SHP77 treated with DMSO at 0.1 percent for 48 hours (cell line): ENCODE measurements at regions not wholly inside any gene's neighbourhood (a gene's known extent, or its start where the extent isn't known, plus 50 kb on each side); places are given as distances from the start of the nearest gene placed in this dataset.

Source experiments
- DNase-seq: peaks from one replicate; lab custom pipeline; 2025; lab: John Stamatoyannopoulos, UW

- DNase-seq: no peak
Observed at GRCh38 chr6:6781873-6782227, 193.3 kb downstream of the LY86 start.

GRCh38 chr6:6783721-6784120 lies 195.2 kb downstream of the LY86 start:
- DNase-seq: no peak

GRCh38 chr6:6784514-6785162 lies 196.1 kb downstream of the LY86 start:
- no peak for DNase-seq

DNA sequence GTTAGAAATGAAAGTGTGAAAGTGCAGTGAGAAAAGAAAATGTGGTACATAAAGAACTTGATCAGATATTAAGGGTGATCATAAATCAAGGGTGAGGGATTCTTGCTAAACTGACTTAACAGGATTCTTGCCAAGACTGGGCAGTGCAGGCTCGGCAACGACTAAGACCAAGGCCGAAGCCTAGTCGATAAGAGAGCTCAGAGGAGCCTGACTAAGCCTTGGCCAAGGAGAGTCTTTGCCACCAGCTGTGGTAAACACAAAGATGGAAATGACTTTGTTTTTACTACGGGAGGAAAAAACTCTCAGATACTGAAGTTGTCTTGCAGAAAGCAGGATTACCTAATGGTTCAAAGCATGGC lies 196.6 kb downstream of the LY86 start:
- no peak for DNase-seq

DNA sequence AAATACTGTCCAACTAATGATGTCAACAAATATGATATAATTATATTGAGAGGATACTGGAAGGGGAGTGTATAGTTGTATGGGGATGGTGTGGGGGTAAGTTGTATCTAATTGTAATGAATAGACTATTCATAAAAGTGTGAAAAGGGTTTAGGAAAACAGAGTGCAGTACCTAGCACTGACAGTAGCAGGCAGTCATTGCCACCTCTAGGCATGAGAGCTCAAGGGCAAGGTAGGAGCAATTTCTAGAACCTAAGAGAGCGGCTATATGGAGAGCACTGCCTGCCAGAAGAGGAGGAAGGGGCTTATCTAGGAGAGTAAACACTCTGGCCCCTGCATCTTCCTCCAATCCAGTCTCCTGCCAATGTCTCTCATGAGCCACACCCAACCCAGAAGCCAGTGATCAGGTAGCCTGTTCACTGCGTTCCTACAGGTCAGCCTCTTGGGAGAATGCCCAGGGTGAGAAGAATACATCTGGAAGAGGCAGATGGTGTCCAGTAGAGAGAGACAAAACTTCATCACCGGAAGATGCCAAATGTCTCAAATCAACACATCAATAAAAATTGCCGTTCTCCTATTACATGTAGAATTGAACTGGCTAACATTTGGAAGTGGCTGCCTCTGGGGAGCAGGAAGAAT lies 200.0 kb downstream of the LY86 start:
- no peak for DNase-seq

DNA sequence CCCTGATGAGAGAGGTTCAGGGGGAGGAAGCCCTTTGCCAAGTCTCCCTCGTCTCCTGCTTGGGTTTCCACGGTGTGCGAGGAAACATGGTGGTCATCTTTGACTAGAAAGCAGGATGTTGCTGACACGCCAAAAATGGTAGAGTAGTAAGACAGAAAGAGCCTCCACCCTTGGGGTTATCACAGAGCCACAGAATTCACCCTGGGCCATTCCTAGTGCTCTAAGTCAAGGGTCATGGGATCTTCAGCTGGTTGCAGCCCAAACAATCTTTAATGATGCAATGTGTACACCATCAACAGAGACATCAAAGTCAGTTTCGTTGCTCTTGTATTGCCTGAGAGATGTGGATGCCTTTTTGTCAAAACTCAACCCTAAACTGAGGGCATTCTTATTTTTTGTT lies 201.9 kb downstream of the LY86 start:
- no peak for DNase-seq

GRCh38 chr6:6790891-6791290 lies 202.4 kb downstream of the LY86 start:
- no peak for DNase-seq

DNA sequence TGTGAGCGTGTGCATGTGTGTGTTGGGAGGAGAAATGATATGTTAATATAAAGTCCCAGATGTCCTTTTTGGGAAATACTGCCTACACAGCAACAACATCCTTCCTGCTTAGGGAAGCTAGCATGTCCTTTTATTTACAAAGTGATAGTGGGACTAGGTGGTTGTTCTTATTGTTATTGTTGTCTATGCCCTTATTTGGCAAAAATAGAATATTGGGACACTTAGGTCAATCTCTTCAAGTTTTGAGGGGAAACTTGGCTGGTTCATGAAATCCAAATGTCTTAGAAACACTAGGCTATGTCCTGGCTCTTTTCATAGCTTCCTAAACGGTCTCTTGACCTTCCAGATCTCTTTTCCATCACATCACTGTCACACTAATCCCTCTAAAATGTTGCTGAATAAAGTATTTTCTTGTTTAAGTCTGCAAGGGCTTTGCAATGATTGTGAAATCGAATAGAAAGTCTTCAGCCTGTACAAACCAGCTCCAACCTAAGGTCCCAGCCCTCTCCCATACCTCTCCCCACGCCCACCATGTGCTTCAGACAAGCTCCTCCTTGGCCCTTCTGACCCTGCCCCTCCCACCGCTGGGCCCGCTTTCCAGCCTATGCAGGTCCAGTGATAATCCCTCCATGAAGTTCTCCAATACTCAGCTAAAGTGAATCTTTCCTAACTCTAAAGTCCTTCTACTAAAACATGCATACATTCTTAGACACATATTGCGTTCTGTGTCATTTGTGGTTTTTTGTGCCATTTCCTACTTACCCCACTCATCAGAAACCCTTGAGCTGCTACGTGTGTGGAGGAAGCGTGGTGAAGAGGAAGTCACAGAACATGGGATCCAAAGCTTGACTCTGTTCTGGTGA lies 205.1 kb downstream of the LY86 start:
- no peak for DNase-seq

DNA sequence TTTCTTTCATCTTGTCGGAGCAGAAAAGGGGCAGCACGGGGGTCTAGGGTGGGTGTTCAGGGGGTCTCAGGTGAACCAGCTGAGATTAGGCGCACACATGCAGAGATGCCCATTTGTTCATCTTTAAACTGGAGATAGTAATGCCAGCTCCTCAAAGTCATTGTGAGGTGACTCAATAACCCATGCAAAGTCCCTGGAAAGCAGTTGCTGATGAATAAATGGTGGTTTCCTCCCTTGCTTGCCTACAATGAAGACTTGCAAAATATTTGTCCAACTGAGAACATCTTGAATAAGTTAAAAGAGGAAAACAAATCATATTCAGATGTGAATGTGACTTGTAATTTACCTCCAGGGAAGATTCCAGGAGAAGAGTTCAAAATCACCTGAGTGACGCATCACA lies 206.9 kb downstream of the LY86 start:
- DNase-seq: no peak

DNA sequence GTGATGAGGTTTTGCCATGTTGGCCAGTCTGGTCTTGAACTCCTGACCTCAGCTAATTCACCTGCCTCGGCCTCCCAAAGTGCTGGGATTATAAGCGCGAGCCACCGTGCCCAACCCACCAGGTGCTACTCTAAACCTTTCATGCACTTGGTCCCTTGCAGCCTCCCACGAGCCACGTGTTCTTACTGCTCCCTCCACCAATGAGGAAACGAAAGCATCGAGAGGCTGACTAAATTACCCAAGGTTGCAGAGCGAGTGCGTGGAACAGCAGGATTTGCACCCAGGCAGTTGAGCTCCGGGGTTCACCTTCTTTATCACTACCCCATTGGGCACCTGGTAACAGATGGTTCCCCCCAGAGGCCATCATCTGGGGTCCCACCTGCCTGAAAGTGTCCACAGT lies 208.3 kb downstream of the LY86 start:
- DNase-seq: no peak

DNA sequence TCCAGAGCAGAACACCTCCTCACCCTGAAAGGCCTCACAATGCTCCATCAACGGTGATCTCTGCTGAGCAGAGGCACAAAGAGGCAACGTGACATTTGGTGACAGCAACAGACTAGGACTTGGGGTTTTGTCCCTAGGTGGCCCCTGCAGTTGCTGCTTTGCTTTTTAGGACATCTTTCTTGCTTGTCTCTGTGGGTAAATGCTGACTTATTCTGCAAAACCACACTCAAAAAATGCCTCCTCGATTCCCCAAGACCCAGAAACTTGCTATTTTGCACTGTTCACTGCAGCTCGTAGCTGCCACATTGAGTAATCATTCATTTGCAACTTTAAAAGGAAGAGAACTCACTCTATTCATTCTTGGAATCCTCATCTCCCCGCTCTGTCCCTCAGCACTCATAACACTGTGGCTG lies 209.9 kb downstream of the LY86 start:
- DNase-seq: no peak

- no peak for DNase-seq
Observed at GRCh38 chr6:6801005-6801335, 212.4 kb downstream of the LY86 start.

- DNase-seq: no peak
Observed at GRCh38 chr6:6801635-6802218, 213.2 kb downstream of the LY86 start.

DNA sequence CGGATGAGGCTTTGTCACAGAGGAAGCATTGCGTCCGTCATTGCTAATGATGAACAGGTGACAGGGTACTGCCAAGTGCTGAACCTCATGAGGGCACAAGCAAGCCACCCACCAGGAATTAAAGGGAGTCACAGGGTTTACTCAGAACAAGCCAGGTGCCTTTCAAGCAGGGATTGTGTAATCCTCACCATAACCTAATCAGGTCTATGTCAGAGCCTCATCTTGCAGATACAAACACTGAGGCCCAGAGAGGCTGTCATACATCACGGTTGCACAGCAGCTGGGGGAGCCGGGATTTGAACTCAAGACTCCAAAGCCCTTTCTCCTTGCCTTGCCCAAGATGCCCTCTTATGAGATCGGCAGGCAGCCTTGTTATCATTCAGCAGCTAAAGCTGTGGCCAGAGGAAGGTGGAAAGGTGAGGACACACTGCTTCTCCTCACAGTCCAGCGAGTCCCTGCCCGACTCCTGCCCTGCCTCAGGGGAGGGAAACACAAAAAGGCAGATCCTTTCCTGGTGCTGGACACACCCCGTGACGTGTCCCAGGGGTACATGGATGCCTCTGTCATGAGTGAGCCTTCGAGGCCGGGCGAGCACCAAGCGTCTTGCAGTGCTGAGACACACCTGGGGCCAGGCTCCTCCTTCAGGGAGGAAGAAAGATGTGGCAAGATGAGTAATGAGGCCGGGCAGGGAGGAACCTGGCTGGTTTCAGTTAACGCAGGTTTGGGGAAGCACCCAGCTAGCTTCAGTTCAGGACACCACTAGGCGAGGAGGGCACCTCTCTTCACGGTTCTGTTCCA lies 214.9 kb downstream of the LY86 start:
- DNase-seq: no peak

GRCh38 chr6:6804843-6805615 lies 216.5 kb downstream of the LY86 start:
- no peak for DNase-seq

GRCh38 chr6:6806844-6807518 lies 218.5 kb downstream of the LY86 start:
- no peak for DNase-seq

DNA sequence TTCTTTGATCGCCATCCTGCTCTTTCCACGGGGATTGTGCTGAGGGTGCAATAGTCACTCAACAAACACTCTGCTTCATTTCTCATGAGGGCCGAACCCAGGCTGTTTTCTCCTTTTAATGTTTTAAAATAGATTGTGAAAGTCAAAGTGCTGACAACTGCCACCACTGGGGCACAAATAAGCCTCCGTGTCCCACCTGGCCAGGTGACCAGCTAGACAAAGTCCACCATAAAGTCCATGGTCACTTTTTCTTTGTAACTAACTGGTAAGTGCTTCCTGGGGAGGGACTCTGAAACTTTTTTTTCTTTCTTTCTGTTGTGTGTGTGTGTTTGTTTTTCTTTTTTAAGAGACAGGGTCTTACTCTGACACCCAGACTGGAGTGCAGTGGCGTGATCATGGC lies 219.8 kb downstream of the LY86 start:
- DNase-seq: no peak

DNA sequence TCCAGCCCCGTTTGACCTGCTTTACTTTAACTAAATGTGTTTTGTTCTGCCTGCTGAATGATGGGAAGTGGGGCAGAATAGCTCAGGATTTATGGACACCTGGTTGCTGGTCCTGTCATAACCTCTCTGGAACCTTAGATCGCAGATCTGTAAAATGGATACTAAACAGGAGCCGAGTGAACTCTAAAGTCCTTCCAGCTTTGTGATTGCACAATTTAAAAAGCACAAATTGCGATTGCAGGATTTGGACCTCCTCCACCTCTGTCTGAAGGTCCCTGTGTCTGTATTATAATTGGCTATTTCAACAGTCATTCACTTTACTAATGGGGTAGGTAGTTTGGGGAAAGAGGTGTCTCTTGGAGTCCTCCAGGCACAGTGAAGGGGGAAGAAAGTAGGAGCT lies 220.4 kb downstream of the LY86 start:
- DNase-seq: no peak

DNA sequence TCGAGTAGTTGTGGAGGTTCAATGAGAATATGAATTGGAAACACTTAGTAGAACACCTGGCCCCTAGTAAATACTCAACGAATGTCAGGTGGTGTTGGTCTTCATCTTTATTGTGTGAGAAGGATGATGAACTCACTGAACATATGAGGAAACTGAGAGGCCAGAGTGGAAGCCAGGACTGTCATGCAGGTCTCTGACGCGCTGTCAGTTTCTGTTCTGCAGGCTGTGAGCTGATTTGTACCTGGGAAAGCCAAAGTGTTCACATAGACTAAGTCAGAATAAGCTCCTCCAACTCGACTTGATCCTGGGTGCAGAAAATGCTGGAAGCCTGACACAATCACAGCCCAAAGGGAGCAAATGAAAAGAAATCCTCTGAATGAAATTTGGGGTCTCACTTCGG lies 222.2 kb downstream of the LY86 start:
- no peak for DNase-seq

- DNase-seq: no peak
Observed at GRCh38 chr6:6811128-6812009, 222.8 kb downstream of the LY86 start.
